DMS 273 (cell line): ENCODE measurements at regions not wholly inside any gene's neighbourhood (a gene's known extent, or its start where the extent isn't known, plus 50 kb on each side); places are given as distances from the start of the nearest gene placed in this dataset.

ENCODE experiments used
- DNase-seq: peaks from one replicate; lab custom pipeline; 2025; ENCODE audit not compliant: unreplicated experiment; lab: John Stamatoyannopoulos, UW

DNA sequence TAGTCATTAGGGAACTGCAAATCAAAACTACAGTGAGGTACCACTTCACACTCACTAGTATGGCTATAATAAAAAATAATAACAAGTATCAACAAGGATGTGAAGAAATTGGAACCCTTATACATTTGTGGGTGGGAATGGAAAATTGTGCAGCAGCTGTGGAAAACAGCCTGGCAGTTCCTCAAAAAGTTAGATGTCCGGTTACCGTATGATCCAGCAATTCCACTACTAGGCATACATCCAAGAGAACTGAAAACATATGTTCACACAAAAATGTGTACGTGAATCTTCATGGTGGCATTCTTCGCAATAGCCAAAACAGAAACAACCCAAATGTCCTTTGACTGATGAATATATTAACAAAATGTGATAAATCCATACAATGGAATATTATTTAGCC, 187.9 kb upstream of the LYSMD4 start:
- DNase-seq = peak; percentile 11

DNA sequence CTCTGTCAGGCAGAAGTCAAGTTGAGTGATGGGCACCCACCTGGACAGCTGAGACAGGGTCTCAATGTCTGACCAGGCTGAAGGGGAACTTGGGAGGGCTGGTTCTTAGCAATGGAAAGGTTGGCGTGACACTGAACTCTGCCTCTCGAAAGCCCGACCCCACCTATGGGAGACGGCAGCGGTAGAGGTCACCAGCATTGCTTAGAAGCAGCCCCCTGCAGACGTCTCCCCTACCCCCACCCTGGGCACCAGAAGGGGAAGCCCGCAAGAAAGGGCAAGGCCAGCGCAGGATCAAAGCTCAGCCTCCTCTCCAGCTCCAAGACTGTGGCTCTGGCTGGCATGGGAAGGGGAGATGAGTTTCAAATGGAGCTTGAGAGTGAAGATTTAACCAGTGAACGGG, 184.8 kb upstream of the LYSMD4 start:
- DNase-seq = no peak

DNA sequence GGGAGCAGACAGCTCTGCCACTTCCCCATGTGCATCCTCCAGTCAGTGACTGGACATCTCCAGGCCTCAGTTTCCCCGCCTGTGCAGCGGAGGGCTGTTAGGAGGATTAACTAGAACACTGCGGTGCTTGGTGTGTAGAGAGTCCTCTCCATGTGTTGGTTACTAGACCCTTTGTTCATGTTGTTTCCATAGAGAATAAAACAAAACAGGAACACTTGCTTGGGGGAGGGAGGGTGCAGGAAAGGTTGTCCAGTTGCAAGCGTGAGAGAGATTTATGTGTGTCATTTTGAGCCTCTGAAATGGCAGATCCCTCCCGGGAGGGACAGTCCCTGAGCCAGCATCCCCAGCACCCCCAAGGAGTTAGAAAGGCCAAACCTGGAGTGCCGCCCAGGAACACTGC, 184.0 kb upstream of the LYSMD4 start:
- DNase-seq = no peak

DNA sequence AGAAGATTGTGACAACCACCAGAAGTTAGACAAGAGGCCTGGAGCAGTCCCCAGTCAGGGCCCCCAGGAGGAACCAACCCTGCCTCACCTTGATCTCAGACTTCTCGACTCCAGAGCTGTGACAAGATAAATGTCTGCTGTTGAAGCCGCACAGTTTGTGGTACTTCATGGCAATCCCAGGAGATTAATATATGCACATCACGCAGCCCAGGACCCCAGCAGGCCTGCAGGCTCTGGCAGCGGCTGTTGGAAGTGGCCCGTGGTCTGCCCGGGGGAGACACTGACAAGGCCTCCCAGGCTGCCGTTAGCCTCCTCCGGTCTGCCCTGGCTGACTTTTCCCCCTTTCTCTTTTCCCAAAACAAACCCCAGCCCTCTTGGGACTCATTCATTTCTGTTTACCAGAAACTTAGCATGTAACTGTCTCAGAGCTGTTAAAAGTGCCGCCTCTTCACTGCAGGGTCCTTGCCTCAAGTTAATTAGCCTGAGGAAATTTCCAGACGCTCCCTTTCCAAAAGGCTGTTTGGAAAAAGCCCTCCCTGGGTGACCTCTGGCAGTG, 183.5 kb upstream of the LYSMD4 start:
- no peak for DNase-seq

DNA sequence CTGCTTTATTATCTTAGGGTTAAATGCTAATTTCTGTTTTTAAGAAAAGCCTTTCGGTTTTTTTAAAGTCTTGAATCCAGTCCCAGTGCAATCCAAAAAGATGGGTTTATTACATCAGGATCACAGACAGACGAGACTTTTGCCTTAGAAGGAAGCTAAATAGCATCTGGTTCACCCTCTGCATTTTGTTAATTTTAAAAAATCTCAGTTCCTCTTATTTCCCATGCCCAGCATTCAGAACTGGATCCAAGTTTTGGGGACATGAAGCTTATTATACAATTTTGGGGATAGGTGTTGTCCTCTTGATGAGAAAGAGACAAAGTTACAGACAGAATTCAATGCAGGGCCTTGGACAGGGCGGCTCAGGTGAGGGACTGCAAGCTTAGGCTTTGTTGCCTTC, 181.5 kb upstream of the LYSMD4 start:
- no peak for DNase-seq

DNA sequence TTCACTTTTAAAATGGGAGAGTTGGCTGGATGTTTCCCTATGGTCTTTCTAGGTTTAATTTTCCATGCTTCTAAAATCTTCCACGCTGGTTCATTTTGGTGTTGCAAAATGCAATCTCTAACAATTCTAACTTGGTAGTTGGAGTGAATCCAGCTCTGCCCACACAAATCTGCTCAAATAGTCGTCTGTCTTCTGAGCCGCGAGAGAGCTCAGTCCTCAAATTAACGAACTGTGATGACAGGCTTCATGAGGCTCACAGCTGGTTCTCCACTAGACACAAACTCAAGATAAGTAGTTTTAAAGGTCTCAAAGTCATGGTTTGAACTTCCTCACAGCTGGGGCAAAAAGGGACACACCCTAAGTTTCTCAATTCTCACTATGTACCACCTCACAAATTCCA, 178.6 kb upstream of the LYSMD4 start:
- peak; percentile 5 for DNase-seq

DNA sequence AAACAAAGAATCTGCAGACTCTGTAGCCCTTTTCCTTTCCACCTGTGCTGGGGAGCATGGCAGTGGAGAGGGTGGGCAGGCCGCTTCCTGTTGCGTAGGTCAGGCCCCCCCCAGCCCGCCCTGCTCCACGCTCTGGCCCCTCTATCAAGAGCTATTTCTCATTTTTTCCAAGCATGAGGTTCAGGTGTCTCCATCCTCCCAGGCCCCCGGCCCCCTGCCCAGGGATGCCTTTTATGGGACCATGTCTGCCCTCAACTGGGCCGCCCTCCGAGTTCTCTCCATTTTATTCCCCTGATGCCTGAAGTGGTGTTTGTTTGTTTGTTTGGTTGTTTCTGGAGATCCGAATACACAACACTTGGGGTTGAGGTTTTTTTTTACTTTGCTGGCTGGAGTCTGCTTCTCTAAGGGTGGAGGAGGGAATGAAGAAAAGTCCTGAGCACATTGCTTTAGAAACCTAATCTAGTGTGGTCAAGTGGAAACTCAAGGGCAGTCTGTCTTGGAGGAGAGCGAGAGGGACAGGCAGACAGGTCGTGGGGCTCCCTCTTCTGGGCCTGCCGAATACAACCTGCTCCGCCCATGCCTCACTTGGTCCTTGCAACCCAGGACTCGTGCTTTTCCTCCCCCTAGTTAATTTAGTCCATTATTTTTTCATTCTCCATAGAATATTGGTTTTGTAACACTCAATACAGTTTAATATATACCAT, 176.5 kb upstream of the LYSMD4 start:
- no peak for DNase-seq

DNA sequence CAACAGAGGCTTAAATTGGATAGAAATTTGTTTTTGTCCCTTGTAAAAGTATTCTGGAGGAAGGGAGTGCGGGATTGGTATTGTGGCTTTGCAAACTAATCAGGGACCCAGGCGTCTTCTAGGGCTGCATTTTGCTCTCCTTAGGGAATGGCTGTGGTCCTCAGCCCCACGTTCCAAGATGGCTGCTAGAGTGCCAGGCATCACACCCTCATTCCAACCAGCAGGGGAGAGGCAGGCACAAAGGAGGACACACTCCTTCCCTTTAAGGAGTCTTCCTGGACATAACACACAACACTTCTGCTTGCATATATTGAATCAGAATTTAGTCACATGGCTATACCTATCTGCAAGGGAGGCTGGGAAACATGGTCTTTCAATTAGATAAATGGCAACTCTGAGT, 174.5 kb upstream of the LYSMD4 start:
- no peak for DNase-seq

DNA sequence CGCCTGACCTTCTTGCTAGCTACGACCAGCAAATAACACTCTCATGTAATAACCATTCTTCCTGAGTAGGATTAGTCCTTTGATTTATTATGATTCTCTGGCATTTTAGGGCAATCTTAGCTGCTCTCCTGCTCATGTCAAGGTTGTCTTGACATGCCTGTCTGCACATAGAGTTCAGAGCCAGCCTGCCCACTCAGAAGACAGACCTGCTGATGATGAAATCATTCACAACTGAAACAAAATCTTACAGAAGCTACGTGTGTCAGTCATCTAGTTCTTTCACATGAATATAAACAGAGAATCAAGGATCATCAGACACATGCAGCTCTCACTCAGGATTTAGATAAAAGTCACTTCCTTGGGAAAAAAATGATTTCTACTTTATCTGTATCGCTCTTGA, 173.6 kb upstream of the LYSMD4 start:
- no peak for DNase-seq

DNA sequence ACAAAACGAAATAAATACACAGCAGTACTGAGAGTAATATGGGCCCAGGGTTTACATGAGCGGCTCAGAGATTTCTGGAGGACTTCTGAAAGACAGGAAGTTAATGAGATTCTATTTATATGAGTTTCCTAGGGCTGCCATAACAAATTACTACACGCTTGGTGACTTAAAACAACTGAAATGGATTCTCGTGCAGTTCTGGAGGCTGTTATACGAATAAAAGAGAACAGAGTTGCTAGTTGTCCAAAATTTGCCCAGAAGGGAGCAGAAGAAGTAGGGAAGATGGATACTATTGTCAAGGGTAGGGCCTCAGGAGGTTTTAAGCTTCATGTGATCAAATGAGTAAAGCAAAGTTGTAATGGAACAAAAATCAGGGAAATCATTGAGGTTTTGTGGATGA, 173.1 kb upstream of the LYSMD4 start:
- DNase-seq = no peak

DNA sequence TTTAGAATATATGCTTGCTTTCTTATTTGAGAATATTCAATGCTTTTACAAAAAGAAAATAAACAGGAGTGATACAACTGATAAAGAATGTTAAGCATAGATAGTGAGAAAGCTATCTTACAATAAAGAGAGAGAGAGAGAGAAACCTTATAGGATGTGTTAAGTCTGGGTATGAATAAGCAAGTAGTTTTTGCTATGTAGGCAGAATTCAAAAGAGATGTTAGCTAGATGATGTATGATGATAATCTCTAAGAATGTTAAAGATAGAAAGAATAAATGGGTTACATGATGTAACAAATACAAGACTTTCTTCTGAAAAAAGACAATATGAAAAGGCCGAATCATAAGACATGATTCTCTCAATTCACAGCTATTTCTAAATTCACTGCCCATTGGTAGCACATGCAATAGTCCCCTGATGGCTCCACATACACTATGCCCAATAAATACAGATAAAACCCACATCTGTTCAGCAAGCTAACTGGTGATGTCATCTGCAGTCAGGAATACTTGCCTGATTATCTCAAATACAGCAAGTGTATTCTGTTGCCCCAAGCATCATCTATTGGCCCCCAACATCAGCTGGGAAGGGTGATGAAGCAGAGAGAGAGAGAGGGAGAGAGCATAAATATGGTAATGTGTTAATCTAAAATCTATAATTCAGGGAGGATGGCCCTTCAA, 169.2 kb upstream of the LYSMD4 start:
- no peak for DNase-seq

DNA sequence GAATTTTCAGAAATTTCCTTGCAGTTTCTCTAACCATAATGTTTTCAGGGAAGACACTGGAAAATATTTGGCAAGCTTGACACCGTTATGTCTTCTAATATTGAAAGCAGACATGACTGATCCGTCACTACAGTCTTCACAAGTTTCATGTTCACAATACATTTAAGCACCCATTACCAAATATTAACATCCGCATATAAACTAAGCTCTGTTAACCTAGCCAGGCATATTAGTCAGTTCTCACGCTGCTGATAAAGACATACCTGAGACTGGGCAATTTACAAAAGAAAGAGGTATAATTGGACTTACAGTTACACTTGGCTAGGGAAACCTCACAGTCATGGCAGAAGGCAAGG, 162.7 kb upstream of the LYSMD4 start:
- no peak for DNase-seq

DNA sequence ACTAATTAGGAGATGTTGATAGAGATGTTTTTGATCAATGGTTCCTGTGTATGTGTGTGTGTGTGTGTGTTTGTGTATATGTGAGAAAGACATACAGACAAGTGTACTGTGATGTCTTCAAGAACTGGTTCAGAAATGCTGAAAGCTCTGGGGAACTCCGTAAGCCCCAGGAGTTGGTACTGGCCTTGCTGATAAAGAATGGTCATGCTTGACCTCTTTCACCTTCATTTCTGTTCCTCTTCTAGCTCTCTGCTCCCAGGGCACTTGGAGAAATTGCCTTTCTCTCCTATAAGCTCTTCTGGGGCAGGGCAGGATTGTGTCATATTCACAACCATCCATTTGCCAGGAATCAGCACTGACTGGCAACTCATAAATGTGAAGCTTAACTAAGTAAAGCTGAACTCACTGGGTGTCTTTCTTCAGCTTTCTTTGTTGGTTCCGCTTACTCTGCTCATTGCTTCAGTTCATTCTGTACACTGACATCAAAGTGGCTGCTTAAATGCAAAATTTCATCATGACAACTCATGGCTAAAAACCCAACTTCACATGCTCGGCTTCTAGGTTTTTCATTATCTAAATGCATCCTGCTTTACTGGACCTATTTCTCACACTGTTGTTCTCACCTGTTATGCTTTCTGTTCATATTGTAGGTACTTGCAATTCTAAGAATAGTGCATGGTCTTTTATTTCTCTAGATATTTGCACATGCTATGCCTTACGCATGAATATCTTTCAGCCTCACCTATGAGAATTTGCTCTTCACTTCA, 162.1 kb upstream of the LYSMD4 start:
- no peak for DNase-seq

DNA sequence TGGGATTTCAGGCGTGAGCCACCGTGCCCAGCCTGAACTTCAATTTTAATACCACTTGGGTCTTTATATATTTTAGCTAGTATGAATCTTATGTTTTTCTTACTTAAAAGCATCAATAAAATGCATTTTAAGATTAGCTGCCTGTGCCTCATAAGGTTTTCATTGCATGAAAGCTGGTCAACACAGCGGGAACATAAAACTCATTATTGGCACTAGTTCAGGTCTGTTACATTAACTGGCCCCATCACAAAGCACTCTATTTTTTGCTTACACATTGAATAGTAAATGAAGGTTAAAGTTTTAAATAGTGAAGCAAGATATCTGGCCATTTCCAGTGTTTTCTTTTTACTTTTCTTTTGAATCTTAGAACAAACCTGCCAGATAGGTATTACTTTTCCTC, 145.6 kb upstream of the LYSMD4 start:
- no peak for DNase-seq

DNA sequence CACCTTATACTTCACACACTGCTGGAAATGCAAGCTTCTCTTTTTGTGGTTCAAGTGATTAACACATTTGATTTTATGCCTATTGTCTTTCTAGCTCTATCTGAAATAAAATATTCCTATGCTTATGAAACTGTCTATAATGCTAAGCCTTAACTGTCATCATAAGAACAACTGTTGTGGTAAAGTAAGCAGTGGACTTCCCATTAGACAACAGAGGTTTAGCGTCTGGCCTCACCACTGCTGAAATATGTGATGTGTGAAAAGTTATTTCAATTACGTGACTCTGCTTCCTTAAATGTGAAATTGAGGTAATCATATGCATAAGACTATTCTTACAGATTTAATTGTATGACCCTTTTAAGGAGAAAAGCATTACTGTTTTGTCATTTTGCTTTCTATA, 140.2 kb upstream of the LYSMD4 start:
- no peak for DNase-seq

DNA sequence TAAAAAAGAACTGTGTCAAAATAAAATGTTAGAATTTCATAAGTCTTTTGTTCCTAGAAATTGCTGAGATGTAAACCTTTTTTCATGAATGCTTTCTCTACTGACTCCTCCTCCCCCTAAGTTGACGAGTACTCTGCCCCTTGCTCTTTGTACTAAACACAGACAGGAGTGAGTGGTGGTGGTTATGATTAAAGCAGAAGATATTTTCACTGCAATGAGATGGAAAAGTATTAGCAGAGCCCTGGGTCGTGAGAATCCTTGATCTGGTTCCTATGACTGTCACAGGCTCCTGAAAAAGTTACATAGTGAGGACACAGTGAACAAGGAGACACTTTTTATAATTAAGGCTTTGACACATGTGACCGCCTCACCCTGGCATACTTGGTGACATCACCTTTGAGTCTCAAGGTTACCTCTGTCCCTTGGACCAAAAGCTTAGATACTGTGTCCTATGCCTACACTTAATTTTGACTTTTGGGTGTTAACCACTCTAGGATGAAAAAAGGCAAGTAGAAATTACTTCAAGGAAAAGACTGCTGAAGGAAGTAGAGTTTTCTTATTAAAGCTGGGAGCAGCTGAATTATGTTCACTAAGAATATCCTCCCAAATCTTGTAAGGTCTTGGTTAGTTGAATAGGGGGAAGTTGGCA, 130.4 kb upstream of the LYSMD4 start:
- no peak for DNase-seq

DNA sequence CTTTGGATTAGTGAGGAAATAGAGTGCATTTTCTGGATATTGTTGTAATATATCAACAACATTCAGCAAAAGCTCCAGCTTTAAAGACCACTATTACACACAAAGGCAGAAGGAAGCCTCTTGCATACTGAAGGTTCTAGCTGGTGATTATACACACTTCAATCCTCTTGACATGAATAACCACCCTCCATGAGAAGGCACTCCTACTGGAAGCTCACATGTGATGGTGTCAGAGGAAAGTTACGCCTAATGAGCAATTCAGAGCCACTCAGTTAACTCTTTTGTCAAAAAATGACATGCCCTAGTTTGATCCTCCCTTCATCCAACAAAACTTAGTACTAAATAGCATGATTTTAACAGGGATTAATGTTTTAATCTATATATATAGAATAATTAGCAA, 124.6 kb upstream of the LYSMD4 start:
- no peak for DNase-seq

DNA sequence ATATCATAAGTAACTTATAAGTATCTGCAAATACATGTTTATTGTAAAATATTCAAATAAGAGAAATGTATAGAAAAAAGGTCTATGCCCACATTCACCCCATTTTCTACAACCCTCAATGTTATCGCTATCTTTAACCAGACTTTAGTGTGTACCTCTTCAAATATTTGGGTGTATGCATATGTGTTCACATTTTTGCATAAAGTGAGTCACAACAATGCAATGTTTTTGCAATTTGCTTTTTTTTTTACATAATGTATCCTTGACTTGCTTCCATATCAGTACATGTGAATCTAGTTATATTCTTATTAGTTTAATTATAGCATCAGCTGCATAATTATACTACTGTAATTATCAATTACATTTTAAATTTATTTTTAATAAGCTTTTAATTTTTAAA, 117.3 kb upstream of the LYSMD4 start:
- no peak for DNase-seq

DNA sequence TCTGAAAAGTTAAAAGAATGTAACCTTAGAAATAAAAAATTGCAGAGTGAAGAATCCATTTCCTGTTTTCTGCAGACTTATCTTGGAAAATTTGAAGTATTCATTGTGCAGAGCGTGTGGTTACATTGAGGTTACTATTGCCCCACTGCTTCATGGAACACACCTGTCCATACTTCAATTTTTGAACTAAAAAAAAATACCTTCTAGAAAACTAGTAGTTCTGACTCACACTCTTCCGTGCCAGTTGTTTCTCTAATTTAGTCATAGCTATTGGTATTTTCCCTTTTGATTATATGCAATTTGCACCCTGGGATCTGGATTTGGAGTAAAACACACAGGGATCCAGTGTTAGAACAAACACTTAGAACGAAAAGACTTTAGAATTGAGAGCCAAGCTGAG, 111.8 kb upstream of the LYSMD4 start:
- no peak for DNase-seq

DNA sequence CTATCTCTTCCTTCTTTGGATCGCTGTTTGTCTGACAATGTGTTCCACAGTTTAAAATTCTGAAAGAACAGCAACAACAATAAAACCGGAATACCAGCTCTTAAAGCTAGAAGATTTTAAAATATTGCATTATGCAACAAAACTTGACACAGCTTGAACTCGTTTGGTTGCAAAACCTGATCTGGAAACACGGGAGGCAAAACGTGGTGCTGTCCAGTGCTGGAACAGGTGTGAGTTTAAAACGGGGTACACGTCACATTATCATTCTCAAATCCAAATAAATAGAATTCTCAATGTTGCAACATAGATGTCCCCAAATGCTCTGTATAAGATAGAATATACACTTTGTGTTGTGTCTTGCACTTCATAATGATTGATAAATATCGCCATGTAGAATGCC, 110.9 kb upstream of the LYSMD4 start:
- DNase-seq = no peak

DNA sequence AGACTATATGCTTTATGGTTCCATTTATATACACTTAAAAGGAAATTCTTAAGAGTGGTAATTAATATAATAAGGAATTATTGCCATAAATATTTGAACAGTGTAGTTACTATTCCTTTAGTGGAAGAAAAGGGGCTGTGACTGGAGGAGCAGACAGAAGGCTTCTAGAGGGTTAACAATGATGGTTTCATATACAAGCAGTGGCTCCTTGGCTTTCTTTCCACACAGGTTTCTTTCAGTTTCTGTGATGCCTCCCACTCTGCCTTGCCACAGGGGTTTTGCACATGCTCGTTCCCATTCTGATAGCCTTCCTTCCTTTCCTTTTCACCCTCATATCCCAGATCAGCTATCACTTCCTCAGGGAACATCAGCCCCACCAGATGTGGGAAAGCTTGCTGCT, 108.8 kb upstream of the LYSMD4 start:
- DNase-seq = no peak
